ENCODE measurements at regions not wholly inside any gene's neighbourhood (a gene's known extent, or its start where the extent isn't known, plus 50 kb on each side); places are given as distances from the start of the nearest gene placed in this dataset.

DNA sequence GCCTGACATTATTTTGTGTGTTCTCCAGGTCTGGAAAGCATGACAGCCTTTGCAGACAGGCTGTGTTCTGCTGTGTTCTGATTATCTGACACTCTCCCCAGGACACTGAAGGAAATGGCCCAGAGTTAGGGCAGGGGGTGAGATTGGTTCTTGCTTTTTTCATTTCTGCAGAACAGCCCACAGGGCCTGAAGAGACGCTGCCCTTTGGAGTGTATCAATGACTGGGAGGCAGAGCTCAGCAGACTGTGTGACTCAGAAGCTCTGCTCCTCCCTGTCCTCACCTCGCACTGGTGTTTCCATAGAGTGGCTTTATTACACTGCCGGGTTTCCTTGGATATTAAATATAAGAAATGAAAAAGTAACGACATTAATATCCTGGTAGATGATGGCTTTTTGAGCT lies 523.6 kb downstream of the NTRK3 start:
- no peak for DNase-seq (ENCODE audit: low spot score in 2 of 2)
- Histone ChIP-seq H3K4me3 (no peak overlapping the region), H3K27me3 (no peaks in the 10 kb centered on the region), H3K4me1 (peaks cover 0 to 8% of the 10 kb centered on the region in 2 donors), H3K9me3 (no peaks in the 10 kb centered on the region), H3K27ac (no peak overlapping the region), H3K36me3 (no peaks in the 10 kb centered on the region)
- intact Hi-C loops (cut with DNase I): no loop called here
- TF ChIP-seq, protein P1, sequence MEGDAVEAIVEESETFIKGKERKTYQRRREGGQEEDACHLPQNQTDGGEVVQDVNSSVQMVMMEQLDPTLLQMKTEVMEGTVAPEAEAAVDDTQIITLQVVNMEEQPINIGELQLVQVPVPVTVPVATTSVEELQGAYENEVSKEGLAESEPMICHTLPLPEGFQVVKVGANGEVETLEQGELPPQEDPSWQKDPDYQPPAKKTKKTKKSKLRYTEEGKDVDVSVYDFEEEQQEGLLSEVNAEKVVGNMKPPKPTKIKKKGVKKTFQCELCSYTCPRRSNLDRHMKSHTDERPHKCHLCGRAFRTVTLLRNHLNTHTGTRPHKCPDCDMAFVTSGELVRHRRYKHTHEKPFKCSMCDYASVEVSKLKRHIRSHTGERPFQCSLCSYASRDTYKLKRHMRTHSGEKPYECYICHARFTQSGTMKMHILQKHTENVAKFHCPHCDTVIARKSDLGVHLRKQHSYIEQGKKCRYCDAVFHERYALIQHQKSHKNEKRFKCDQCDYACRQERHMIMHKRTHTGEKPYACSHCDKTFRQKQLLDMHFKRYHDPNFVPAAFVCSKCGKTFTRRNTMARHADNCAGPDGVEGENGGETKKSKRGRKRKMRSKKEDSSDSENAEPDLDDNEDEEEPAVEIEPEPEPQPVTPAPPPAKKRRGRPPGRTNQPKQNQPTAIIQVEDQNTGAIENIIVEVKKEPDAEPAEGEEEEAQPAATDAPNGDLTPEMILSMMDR (IDR thresholded peaks at IDR 0.05): no peak

DNA sequence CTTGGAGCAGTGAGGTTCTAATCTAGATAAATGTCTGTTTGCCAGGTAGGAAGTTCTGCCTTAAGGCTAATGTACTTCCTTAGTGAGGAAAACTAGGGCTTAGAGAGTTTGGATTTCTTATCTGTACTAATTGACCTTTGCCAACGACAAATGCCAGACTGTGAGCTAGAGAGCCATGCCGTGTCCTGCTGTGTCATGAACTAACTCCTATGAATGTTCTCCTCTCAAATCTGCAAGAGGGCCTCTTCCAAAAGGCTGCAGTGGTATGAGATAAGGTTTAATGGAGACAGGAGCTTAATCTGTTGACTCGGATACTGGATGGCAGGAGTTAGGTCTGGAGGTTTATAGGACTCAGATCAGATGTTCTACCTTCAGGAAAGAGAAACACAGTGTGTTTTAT lies 524.9 kb downstream of the NTRK3 start:
- Histone ChIP-seq H3K4me1 (peaks cover 0 to 8% of the 10 kb centered on the region in 2 donors), H3K9me3 (no peaks in the 10 kb centered on the region), H3K27ac (no peak overlapping the region), H3K4me3 (no peak overlapping the region), H3K27me3 (no peaks in the 10 kb centered on the region), H3K36me3 (no peaks in the 10 kb centered on the region)
- TF ChIP-seq, protein P1 (IDR thresholded peaks at IDR 0.05): no peak
- DNase-seq (ENCODE audit: low spot score in 2 of 2): no peak
- intact Hi-C loops (cut with DNase I): no loop called here

DNA sequence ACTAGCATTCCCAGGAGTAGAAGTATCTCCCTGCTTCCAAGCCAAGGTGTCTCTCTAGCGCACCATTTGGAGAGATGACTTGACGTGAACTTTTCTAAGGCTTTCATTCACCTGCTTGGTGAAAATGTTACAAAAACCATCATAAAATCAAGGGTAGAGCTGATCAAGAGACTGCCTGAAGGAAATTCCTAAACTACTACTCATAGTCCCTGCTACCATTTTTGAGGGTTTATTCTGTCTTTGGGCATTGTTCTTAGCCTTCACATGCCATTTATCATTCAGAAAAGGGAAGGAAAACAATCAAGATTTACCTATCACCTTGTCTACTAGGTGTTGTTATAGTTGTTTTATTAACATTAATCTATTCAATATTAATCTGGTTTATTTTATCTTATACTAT lies 525.8 kb downstream of the NTRK3 start:
- TF ChIP-seq, protein P1 (IDR thresholded peaks at IDR 0.05): no peak
- Histone ChIP-seq H3K4me1 (peaks cover 0 to 5% of the 10 kb centered on the region in 2 donors), H3K27me3 (no peaks in the 10 kb centered on the region), H3K9me3 (no peaks in the 10 kb centered on the region), H3K36me3 (no peaks in the 10 kb centered on the region), H3K4me3 (no peak overlapping the region), H3K27ac (no peak overlapping the region)
- DNase-seq (ENCODE audit: low spot score in 2 of 2): no peak
- intact Hi-C loops (cut with DNase I): no loop called here

DNA sequence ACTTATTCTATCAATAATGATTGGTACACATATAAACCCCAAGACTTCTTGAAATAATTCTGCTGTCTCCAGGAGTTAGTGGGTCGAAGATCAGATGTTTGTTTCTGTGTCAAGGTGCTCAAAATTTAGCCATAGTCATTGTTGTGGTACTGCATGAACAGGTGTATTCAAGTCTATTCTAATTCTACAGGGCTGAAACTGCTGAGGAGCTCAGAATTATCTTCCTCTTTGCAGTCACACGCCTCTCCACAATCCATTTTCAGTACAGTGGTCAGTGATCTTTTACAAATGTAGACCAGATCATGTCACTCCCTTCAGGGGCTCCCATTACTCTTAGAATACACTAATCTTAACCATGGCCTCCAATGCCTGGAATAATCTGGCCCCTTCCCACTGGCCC lies 527.5 kb downstream of the NTRK3 start:
- Histone ChIP-seq H3K36me3 (no peaks in the 10 kb centered on the region), H3K9me3 (no peaks in the 10 kb centered on the region), H3K27me3 (no peaks in the 10 kb centered on the region), H3K4me1 (no peaks in the 10 kb centered on the region), H3K4me3 (no peak overlapping the region), H3K27ac (no peak overlapping the region)
- DNase-seq (ENCODE audit: low spot score in 2 of 2): no peak
- TF ChIP-seq, protein P1 (IDR thresholded peaks at IDR 0.05): no peak
- intact Hi-C loops (cut with DNase I): no loop called here

DNA sequence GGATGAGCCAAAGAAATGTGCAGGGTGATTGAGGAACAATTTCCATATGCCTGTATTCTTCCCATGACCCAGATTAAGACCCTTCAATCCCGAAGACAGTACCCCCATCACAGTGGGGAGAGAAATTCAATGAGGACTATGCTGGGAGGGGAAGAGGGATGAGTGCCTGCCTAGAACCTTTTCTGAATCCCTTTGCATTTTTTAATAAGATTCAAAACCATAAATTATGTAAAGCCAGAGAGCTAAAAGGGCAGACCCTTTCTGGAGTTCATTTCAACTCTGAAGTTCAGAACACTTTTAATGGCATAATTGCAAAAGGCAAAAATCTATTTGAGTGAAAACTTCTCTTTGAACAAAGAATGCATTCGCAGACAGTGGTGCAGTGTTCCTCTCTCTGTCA lies 529.5 kb downstream of the NTRK3 start:
- H3K9me3 ChIP-seq: no peaks in the 10 kb centered on the region
- H3K36me3 ChIP-seq: no peaks in the 10 kb centered on the region
- H3K4me3 ChIP-seq: no peak overlapping the region
- H3K4me1 ChIP-seq: no peaks in the 10 kb centered on the region
- DNase-seq (ENCODE audit: low spot score in 2 of 2): no peak
- H3K27me3 ChIP-seq: no peaks in the 10 kb centered on the region
- no peak overlapping the region for H3K27ac ChIP-seq
- intact Hi-C loops (cut with DNase I): no loop called here
- TF ChIP-seq, protein P1 (IDR thresholded peaks at IDR 0.05): no peak

DNA sequence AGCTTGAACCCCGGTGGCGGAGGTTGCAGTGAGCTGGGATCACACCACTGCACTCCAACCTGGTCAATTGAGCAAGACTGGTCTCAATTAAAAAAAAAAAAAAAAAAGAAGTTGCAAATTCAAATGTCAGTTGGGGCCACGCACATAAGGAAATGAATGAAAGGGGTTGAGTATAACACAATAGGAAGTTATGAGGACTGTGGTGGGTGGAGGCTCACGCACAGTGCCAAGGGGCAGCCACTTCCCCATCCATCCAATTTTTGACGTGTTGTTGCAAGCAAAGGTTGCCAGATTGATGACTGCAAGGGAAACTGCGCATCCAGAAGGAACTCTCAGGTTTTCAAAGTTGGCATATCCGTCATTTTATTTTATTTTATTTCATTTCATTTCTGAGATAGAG lies 532.2 kb downstream of the NTRK3 start:
- Histone ChIP-seq H3K4me1 (no peaks in the 10 kb centered on the region), H3K27ac (no peak overlapping the region), H3K36me3 (no peaks in the 10 kb centered on the region), H3K4me3 (no peak overlapping the region), H3K9me3 (no peaks in the 10 kb centered on the region), H3K27me3 (no peaks in the 10 kb centered on the region)
- DNase-seq (ENCODE audit: low spot score in 2 of 2): no peak
- TF ChIP-seq, protein P1 (IDR thresholded peaks at IDR 0.05): no peak
- intact Hi-C loops (cut with DNase I): no loop called here

Measured in ascending aorta (tissue), 2 donors.